CMK (cell line): ENCODE measurements at regions not wholly inside any gene's neighbourhood (a gene's known extent, or its start where the extent isn't known, plus 50 kb on each side); places are given as distances from the start of the nearest gene placed in this dataset.

Source experiments
- DNase-seq: peaks from one replicate; pipeline ENCODE4 v3.0.0-alpha.2; 2010; ENCODE audit warnings: low read depth

DNA sequence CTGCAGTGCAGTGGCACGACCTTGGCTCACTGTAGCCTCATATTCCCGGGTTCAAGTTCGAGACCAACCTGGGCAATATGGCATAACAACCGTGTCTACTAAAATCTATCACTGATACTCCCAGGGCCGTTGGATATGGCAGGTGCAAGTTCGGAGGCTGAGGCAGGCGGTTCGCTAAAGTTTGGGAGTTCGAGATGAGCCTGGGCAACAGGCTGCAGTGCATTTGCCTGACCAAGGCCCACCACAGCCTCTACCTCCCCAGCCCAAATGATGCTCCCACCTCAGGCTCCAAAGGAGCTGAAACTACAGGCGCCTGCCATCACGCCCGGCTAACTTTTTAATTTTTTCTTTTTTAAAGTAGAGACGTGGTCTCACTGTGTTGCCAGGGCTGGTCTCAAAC is 177.1 kb upstream of the ALG10B start:
- no peak for DNase-seq

DNA sequence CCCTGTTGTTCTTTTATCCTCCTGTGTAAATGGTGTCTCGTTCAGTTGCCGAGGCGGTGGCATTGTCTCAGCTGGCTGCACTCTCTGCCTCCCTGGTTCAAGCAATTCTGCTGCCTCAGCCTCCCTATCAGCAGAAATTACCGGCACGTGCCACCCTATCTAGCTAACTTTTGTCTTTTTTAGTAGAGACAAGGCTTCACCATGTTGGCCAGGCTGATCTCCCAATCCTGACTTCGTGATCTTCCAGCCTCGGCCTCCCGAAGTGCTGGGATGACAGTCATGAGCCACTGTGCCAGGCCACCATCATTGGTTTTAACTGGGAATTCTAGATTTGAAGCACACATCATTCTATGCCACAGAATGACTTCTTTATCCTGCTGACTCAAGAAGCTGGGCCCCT is 175.3 kb upstream of the ALG10B start:
- no peak for DNase-seq

DNA sequence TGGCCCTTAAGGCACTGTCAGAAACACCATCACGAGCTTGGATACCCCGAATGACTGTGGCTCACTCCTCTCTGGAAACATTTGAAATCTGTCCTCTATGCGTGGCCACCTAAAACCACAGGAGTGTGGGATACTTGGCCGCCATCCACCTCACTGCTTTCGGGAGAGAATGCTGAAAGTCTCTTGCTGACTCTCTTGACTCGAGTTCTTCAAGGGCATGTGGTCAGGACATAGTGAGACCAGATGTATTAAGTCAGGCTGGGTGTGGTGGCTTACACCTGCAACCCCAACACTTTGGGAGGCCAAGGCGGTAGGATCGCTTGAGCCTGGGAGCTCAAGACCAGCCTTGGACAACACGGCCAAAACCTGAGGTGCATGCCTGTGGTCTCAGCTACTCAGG is 174.7 kb upstream of the ALG10B start:
- DNase-seq: no peak

DNA sequence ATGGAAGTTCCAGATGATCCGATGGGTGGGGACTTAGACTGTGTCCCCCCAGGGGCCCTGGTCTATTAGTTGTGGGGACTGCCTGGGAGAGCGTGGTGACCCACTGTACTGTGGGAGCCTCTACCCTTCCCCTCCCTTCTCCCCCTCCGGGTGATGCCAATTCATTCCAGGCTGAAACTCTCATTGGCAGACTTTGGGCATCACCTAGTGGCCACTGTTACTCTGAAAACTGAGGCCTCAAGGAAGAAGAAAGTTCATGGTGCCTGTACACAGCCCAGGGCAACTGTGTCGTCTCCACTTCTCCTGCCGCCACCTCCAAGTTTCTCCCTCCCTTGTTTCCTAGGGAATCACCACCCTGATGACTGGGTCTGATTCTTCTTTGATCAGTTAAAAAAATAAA is 173.6 kb upstream of the ALG10B start:
- DNase-seq: no peak

DNA sequence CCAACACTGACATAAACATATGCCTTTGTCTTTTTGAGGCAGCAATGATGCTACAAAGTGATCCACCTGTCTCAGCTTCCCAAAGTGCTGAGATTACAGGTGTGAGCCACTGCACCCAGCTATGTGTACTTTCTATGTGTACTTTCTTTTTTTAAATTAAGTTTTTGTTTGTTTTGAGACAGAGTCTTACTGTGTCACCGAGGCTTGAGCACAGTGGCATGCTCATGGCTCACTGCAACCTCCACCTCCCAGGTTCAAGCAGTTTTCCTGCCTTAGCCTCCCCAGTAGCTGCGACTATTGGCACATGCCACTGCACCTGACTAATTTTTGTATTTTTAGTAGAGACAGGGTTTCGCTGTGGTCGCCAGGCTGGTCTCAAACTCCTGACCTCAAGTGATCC is 172.5 kb upstream of the ALG10B start:
- DNase-seq: no peak

DNA sequence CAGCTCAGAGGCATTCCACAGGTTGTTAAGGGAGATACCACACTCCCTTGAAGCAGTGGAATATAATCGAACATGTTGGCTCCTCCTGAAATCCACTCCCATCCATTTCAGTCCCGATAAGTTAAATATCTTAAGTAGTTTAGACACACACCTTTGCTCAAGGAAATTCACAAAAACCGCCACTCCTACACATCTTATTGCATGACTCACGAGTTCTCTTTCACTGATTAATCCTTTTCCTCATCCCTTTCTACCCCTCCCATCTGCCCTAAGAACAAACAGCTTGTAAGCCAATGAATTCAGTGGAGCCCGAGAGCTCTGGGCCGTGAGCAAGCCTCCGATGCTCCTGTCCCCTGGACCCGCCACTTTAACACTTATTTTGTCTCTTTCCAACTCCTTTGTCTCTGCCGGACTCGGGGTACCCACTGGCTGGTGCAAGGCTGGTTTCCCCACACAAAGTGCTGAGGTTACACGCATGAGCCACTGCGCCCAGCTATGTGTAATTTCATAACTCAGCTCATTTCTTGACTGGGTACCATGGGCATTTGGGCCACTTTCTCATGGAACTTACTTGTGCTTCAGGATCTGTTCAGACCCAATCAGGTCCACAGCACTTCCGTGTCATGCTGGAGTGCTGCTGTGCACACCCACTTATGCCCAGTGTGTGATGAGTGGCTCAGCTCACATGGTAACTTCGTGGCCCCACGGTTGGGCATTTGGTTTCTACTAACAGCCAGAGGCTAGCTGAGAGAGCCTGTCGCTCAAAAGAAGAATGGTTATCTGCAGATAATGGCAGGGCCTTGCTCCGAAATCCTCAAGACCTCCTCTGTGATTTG is 171.8 kb upstream of the ALG10B start:
- no peak for DNase-seq

DNA sequence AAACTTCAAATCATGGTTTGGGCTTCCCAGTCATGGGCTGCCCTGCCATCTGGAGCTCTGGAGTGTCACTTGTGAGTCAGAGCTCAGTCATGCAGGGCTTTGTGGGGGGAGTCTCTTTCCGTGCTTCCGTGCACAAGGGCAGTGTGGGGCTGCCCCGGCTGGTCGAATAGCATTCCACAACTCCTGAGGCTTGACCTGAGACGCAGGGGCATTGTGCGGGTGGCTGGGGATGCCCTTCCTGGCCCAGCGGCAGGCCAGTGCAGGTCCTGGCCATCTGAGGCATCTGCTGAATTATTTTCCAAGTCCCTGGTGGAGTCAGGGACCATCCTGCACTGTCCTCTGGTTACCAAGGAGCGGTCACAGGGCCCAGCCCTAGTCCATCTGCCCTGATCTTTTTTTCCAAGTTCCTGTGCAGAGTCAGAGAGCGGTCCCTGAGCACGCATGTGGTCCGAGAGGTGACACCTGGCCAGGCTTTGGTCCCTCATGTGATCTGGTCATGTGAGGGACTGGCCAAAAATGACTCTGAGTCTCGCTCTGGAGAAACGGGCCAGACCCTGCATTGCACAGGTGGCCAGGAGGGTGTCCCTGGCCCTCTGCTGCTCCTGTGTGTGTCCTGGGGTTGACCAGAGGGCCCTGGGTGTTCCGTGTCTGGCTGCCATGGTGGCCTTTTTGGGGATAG is 167.0 kb upstream of the ALG10B start:
- DNase-seq: no peak

DNA sequence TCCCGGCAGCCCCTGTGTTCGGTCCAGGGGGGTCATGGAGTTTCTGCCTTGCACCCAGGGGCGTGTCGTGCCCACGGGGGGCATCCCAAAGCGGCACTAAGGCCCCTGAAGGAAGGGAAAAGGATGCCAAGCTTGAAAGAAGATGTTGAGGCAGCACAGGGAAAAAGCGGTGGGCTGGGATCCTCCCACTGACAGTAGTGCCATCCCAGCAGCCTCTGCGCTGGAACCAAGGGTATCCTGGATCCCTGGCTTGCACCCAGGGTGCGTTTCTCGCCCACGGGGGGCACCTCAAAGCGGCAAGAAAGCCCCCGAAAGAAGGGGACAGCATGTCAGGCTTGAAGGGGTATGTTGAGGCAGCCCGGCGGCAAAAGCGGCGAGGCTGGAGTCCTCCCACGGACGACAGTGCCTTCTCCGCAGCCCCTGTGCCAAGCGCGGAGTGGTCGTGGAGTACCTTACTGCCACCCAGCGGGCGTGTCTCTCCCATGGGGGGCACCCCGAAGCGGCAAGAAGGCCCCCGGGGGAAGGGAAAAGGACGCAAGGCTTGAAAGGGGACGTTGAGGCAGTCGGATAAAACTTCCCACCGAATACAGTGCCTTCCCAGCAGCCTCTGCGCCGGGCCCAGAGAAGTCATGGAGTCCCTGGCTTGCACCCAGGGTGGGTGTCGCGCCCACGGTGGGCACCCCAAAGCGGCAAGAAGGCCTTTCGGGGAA is 164.4 kb upstream of the ALG10B start:
- no peak for DNase-seq

DNA sequence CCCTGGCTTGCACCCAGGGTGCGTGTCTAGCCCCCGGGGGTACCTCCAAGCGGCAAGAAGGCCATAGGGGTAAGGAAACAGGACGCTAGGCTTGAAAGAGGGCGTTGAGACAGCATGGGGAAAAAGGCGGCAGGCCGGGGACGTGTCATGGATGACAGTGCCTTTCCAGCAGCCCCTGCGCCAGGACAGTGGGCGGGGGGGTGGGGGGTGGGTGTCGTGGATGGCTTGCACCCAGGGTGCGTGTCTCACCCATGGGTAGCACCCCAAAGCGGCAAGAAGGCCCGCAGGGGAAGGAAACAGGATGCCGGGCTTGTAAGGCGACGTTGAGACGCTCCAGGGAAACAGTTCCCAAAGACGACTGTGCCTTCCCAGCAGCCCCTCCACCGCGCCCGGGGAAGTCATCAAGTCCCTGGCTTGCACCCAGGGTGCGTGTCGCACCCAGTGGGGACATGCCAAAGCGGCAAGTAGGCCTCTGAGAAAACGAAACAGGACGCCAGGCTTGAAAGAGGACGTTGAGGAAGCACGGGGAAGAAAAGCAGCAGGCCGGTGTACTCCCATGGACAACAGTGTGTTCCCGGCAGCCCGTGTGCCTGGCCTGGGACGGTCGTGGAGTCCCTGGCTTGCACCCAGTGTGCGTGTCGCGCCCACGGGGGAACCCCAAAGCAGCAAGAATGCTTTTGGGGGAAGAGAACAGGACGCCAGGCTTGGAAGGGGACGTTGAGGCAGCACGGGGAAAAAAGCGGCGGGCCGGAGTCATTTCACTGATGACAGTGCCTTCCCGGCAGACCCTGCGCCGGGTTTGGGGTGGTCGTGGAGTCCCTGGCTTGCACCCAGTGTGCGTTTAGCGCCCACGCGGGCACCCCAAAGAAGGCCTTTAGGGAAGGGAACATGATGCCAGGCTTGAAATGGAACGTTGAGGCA is 163.5 kb upstream of the ALG10B start:
- DNase-seq: no peak

DNA sequence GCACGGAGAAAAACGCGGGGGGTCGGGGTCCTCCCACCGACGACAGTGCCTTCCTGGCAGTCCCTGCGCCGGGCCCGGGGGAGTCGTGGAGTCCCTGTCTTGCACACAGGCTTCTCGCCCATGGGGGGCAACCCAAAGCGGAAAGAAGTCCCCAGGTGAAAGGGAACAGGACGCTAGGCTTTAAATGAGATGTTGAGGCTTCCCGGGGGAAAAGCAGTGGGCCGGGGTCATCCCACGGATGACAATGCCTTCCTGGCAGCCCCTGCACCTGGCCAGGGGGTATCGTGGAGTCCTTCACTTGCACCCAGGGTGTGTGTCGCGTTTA is 162.9 kb upstream of the ALG10B start:
- DNase-seq: no peak

DNA sequence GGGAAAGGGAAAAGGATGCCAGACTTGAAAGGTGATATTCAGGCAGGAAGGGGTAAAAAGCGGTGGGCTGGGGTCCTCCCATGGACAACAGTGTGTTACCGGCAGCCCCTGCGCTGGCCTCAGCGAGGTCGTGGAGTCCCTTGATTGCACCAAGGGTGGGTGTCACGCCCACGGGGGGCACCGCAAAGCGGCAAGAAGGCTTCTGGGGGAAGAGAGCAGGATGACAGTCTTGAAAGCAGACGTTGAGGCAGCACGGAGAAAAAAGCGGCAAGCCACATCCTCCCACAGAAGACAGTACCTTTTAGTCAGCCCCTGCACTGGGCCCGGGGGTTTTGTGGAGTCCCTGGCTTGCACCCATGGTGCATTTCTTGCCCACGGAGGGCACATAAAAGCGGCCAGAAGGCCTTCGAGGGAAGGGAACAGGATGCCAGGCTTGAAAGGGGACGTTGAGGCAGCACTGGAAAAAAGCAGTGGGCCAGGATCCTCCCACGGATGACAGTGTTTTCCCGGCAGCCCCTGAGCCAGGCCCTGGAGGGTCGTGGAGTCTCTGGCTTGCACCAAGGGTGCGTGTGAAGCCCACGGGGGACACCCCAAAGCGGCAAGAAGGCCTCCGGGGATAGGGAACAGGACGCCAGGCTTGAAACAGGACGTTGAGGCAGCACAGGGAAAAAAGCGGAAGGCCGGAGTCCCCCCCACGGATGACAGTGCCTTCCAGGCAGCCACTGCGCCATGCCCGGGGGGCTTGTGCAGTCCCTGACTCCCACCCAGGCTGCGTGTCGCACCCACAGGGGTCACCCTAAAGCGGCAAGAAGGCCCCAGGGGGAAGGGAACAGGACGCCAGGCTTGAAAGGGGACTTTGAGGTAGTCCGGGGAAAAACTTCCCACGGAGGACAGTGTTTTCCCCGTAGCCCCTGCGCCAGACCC is 162.2 kb upstream of the ALG10B start:
- DNase-seq: no peak

DNA sequence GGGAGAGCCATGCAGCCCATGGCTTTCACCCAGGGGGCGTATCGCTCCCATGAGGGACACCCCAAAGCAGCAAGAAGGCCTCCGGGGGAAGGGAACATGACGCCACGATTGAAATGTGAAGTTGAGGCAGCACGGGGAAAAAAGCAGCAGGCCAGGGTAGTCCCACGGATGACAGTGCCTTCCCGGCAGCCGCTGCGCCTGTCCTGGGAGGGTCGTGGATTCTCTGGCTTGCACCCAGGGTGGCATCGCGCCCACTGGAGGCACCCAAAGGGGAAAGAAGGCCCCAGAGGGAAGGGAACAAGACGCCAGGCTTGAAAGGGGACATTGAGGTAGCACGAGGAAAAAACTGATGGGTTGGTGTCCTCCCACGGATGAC is 161.6 kb upstream of the ALG10B start:
- DNase-seq: no peak

DNA sequence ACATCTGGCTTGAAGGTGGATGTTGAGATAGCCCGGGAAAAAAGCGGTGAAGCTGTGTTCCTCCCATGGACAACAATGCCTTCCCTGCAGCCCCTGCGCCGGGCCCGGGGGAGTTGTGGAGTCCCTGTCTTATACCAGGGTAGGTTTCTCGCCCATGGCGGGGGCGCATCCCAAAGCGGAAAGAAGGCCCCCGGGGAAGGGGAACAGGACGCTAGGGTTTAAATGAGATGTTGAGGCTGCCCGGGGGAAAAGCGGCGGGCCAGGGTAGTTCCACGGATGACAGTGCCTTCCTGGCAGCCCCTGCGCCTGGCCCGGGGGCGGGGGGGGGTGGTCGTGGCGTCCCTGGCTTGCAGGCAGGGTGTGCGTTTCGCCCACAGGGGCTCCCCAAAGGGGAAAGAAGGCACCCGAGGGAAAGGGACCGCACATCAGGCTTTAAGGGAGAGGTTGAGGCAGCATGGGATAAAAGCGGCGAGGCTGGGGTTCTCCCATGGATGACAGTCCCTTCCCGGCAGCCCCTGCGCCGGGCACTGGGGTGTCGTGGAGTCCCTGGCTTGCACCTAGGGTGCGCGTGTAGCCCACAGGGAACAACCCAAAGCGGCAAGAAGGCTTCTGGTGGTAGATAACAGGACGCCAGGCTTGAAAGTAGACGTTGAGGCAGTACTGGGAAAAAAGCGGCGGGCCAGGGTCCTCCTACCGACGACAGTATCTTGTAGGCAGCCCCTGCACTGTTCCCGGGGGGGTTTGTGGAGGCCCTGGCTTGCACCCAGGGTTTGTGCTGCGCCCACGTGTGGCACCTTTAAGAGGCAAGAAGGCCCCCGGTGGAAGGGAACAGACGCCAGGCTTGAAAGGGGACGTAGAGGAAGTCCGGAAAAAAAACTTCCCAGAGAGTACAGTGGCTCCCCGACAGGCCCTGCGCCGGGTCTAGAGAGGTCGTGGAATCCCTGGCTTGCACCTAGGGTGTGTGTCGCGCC is 160.8 kb upstream of the ALG10B start:
- no peak for DNase-seq

DNA sequence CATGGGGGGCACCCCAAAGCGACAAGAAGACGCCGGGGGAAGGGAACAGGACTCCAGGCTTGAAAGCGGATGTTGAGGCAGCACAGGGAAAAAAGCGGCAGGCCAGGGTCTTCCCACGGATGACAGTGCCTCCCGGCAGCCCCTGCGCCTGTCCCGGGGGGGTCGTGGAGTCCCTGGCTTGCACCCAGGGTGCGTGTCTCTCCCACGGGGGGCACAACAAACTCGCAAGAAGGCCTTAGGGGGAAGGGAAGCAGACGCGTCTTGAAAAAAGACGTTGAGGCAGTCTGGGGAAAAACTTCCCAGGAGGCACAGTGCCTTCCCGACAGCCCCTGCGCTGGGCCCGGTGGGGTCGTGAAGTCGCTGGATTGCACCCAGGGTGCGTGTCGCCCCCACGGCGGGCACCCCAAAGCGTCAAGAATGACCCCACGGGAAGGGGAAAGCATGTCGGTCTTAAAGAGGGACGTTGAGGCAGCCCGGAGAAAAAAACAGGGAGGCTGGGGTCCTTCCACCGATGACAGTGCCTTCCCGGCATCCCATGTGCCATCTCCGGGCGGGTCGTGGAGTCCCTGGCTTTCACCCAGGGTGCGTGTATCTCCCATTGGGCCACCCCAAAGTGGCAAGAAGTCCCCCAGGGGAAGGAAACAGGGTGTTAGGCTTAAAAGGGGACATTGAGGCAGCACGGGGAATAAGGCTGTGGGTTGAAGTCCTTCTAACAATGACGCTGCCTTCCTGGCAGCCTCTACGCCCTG is 159.9 kb upstream of the ALG10B start:
- no peak for DNase-seq

DNA sequence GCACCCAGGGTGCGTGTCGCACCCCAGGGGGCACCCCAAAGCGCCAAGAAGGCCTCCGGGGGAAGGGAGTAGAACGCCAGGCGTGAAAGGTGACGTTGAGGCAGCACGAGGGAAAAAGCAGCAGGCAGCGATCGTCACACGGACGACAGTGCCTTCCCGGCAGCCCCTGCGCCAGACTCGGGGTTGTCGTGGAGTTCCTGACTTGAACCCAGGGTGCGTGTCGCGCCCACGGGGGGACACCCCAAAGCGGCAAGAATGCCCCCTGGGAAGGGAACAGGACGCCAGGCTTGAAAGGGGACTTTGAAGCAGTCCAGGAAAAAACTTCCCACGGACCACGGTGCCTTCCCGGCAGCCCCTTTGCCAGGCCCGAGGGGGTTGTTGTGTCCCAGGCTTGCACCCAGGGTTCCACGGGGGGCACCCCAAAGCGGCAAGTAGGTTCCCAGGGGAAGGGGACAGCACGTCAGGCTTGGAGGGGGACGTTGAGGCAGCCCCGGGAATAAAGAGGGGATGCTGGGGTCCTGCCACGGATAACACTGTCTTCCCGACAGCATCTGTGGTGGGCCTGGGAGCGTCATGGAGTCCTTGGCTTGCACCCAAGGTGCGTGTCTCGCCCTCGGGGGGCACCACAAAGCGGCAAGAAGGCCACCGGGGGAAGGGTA is 159.2 kb upstream of the ALG10B start:
- DNase-seq: no peak

DNA sequence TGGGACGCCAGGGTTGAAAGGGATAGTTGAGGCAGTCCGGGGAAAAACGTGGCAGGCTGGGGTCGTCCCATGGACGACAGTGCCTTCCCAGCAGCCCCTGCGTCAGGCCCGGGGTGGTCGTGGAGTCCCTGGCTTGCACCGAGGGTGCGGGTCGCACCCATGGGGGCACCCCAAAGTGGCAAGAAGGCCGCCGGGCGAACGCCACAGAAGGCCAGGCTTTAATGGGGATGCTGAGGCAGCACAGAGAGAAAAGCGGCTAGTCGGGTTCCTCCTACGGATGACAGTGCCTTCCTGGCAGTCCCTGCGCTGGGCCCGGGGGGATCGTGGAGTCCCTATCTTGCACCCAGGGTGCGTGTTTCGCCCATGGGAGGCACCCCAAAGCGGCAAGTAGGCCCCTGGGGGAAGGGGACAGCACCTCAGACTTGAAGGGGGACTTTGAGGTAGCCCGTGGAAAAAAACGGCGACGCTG is 158.6 kb upstream of the ALG10B start:
- no peak for DNase-seq

DNA sequence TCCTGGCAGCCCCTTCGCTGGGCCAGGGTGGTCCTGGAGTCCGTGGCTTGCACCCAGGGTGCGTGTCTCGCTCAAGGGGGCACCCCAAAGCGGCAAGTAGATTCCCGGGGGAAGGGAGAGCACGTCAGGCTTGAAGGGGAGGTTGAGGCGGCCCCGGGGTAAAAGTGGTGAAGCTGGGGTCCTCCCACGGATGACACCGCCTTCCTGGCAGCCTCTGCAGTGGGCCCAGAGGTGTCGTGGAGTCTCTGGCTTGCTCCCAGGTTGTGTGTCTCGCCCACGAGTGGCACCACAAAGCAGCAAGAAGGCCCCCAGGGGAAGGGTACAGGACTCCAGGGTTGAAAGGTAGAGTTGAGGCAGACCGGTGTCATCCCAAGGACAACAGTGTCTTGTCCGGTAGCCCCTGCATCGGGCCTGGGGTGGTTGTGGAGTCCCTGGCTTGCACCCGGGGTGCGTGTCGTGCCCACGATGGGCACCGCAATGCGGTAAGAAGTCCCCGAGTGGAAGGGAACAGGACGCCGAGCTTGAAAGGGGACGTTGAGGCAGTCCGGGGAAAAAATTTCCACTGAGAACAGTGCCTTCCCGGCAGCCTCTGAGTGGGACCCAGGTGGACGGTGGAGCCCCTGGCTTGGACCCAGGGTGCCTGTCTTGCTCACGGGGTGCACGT is 158.0 kb upstream of the ALG10B start:
- DNase-seq: no peak

DNA sequence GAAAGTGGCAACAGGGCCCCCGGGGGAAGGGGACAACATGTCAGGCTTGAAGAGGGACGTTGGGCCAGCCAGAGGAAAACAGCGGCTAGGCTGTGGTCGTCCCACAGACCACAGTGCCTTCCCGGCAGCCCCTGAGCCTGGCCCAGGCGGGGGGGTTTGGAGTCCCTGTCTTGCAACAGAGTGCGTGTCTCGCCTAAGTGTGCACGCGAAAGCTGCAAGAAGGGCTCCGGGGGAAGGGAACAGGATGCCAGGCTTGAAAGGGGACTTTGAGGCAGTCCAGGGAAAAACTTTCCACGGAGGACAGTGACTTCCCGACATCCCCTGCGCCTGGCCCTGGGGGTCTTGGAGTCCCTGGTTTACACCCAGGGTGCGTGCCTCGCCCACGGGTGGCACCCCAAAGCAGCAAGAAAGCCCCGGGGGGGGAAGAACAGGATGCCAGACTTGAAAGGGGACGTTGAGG is 157.5 kb upstream of the ALG10B start:
- DNase-seq: no peak
